K562 (cell line): ENCODE measurements at regions not wholly inside any gene's neighbourhood (a gene's known extent, or its start where the extent isn't known, plus 50 kb on each side); places are given as distances from the start of the nearest gene placed in this dataset.

Experiments
- ATAC-seq: fragments of 200-7000 bp; cut with Tn5 transposase; 3 replicates; pipeline ENCODE4 v1.9.1; 2020; ENCODE audit warnings: moderate library complexity
- BruUV-seq: library from RNA; stranded (reverse); fragments of 400-500 nt; replicated peaks from 2 replicates; lab custom pipeline; 2021; lab: Mats Ljungman, UMichigan
- CTCF ChIA-PET: fragments of 300-600 bp; formaldehyde crosslinking; extraction: SDS; loops from one replicate; lab custom pipeline; 2021; ENCODE audit warnings: low intra/inter-chr PET ratio; lab: Yijun Ruan, JAX
- POLR2A ChIA-PET: fragments of 300-600, 350-650 bp; sonication (Branson Sonifier 250); formaldehyde crosslinking; extraction: SDS; loops from one replicate; lab custom pipeline; 2021; ENCODE audit warnings: antibody characterized with exemption, inconsistent platforms; lab: Yijun Ruan, JAX
- DNase-seq, 4 experiments: peaks; one replicate each; pipeline versions ENCODE4 v3.0.0 to v3.0.0-alpha.2; 2011 to 2018; ENCODE audit warnings: low spot score in 3 of 4, mixed read lengths in 3 of 4; ENCODE audit errors: extremely low read depth in 1 of 4
- FAIRE-seq: peaks from 2 replicates; lab custom pipeline; 2011; peaks lifted over from hg19 to GRCh38; lab: Jason Lieb, UNC
- H2AFZ ChIP-seq: 2 replicates; pipeline ENCODE4 v1.6.0; 2011; ENCODE audit warnings: low read depth, low read length, control low read depth, inconsistent platforms
- H3K27ac ChIP-seq: fragments of 200-600 bp; 3 replicates; pipeline ENCODE4 v1.8.0; 2011; ENCODE audit warnings: low read depth, mild to moderate bottlenecking, control low read depth, inconsistent platforms, low read length, moderate library complexity, mixed read lengths; ENCODE audit errors: extremely low read depth
- H3K27me3 ChIP-seq, 2 experiments: fragments of 300-600 bp in 1 of 2; 2 replicates in 1 of 2; 3 replicates in 1 of 2; pipeline versions ENCODE4 v1.6.0 to v1.8.0; 2011; ENCODE audit warnings: inconsistent platforms in 2 of 2, low read length in 2 of 2, mild to moderate bottlenecking in 1 of 2, mixed read lengths in 1 of 2, moderate library complexity in 1 of 2; ENCODE audit not compliant: control insufficient read depth in 2 of 2, insufficient read depth in 2 of 2
- H3K36me3 ChIP-seq: fragments of 300-600 bp; 3 replicates; pipeline ENCODE4 v1.8.0; 2011; ENCODE audit warnings: mild to moderate bottlenecking, low read length, inconsistent platforms; ENCODE audit not compliant: control insufficient read depth, insufficient read depth
- H3K4me1 ChIP-seq, 2 experiments: fragments of 200-600 bp in 1 of 2; replicated peaks in 1 of 2; 2 replicates in 1 of 2; 3 replicates in 1 of 2; pipeline versions ENCODE4 v1.5.1 to v1.8.0; 2011; ENCODE audit warnings: inconsistent platforms in 2 of 2, low read length in 2 of 2, mild to moderate bottlenecking in 1 of 2, mixed read lengths in 1 of 2, moderate library complexity in 1 of 2; ENCODE audit not compliant: control insufficient read depth in 2 of 2, insufficient read depth in 2 of 2
- H3K4me2 ChIP-seq: 2 replicates; pipeline ENCODE4 v1.6.1; 2011; ENCODE audit warnings: low read length, control low read depth, inconsistent platforms, mixed read lengths; ENCODE audit not compliant: insufficient read depth
- H3K4me3 ChIP-seq: fragments of 200-600 bp; sonication (generic), shearing (Covaris generic); 2 replicates; pipeline ENCODE4 v1.5.1; 2016; ENCODE audit warnings: control low read depth, inconsistent platforms
- H3K79me2 ChIP-seq: fragments of 200-600 bp; 3 replicates; pipeline ENCODE4 v1.8.0; 2011; ENCODE audit warnings: low read length, inconsistent platforms; ENCODE audit not compliant: control insufficient read depth, insufficient read depth
- H3K9ac ChIP-seq, 2 experiments: 2 replicates each; pipeline versions ENCODE4 v1.6.0 to v1.6.1; 2011; ENCODE audit warnings: low read depth in 2 of 2, low read length in 2 of 2, control low read depth in 1 of 2, inconsistent platforms in 1 of 2, mild to moderate bottlenecking in 1 of 2, mixed read lengths in 1 of 2; ENCODE audit not compliant: insufficient read depth in 1 of 2
- H3K9me1 ChIP-seq: one replicate; pipeline ENCODE4 v1.6.0; 2011; ENCODE audit warnings: inconsistent platforms, mild to moderate bottlenecking, low read length, moderate library complexity; ENCODE audit not compliant: control insufficient read depth, insufficient read depth
- H3K9me3 ChIP-seq: replicated peaks from 2 replicates; pipeline ENCODE4 v1.5.1; 2011; ENCODE audit warnings: low read depth, low read length, inconsistent platforms; ENCODE audit not compliant: control insufficient read depth, insufficient read depth
- H4K20me1 ChIP-seq: replicated peaks from 2 replicates; pipeline ENCODE4 v1.6.1; 2011; ENCODE audit warnings: low read length, inconsistent platforms, mixed read lengths; ENCODE audit not compliant: control insufficient read depth, insufficient read depth
- BRCA1 ChIP-seq, 2 experiments: fragments of 450-650 bp in 1 of 2; sonication (generic) in 1 of 2; formaldehyde crosslinking in 1 of 2; IDR thresholded peaks; 2 replicates each; pipeline versions ENCODE4 v1.5.0 to v1.6.1; 2017 to 2020; ENCODE audit warnings: mild to moderate bottlenecking in 1 of 2, missing genetic modification reagents in 1 of 2
- E2F4 ChIP-seq: sonication (generic); formaldehyde crosslinking; IDR thresholded peaks from 2 replicates; pipeline ENCODE4 v1.8.0; 2022; ENCODE audit warnings: mild to moderate bottlenecking, low read depth, missing genetic modification reagents
- ELF1 ChIP-seq: fragments of 200-800 bp; sonication (Bioruptor generic); IDR thresholded peaks from 2 replicates; pipeline ENCODE4 v1.6.1; 2016; ENCODE audit warnings: missing genetic modification characterization, missing compliant biosample characterization
- KLF13 ChIP-seq: fragments of 450-650 bp; IDR thresholded peaks from 2 replicates; pipeline ENCODE4 v1.6.1; 2016; ENCODE audit warnings: missing genetic modification characterization, low read depth, mild to moderate bottlenecking, missing compliant biosample characterization, moderate library complexity, borderline replicate concordance
- NUFIP1 ChIP-seq: fragments of 450-650 bp; IDR thresholded peaks from 2 replicates; pipeline ENCODE4 v1.6.1; 2018; ENCODE audit not compliant: partially characterized antibody
- RBM17 ChIP-seq: fragments of 200-400 bp; formaldehyde crosslinking; IDR thresholded peaks from 2 replicates; pipeline ENCODE4 v1.6.1; 2017; ENCODE audit warnings: low read depth, mild to moderate bottlenecking, low read length, borderline replicate concordance
- RFX1 ChIP-seq: fragments of 450-650 bp; IDR thresholded peaks from 2 replicates; pipeline ENCODE4 v1.6.1; 2016; ENCODE audit warnings: mild to moderate bottlenecking, moderate library complexity
- RNF2 ChIP-seq: sonication (generic); IDR thresholded peaks from 2 replicates; pipeline ENCODE4 v1.6.1; 2016
- TSHZ1 ChIP-seq: fragments of 250-450 bp; sonication (Bioruptor Pico); IDR thresholded peaks from 2 replicates; pipeline ENCODE4 v1.4.0; 2020; ENCODE audit warnings: mild to moderate bottlenecking, moderate library complexity
- YY1 ChIP-seq, 3 experiments: IDR thresholded peaks; 2 replicates each; pipeline ENCODE4 v1.6.1; 2011; ENCODE audit warnings: low read length in 2 of 3, mild to moderate bottlenecking in 2 of 3, moderate library complexity in 2 of 3, borderline replicate concordance in 1 of 3, control low read depth in 1 of 3, low read depth in 1 of 3; ENCODE audit not compliant: insufficient read depth in 3 of 3, insufficient replicate concordance in 2 of 3, control insufficient read depth in 1 of 3, insufficient read length in 1 of 3; ENCODE audit errors: extremely low read depth in 1 of 3
- ZMIZ1 ChIP-seq, 2 experiments: fragments of 150-350 bp in 1 of 2; IDR thresholded peaks; 2 replicates each; pipeline ENCODE4 v1.6.1; 2012 to 2016; ENCODE audit warnings: low read depth in 2 of 2, low read length in 2 of 2, mild to moderate bottlenecking in 1 of 2, moderate library complexity in 1 of 2
- ZNF174 ChIP-seq: fragments of 250-450 bp; sonication (Bioruptor Pico); IDR thresholded peaks from 2 replicates; pipeline ENCODE4 v1.4.0; 2020; ENCODE audit warnings: mild to moderate bottlenecking
- ZNF184 ChIP-seq: sonication (generic); formaldehyde crosslinking; IDR thresholded peaks from 2 replicates; pipeline ENCODE4 v1.5.0; 2020; ENCODE audit warnings: missing genetic modification reagents
- WGBS: fragments of 100-300 bp; shearing (Covaris generic); methylation state at CpG from one replicate; pipeline ENCODE4 v1.1.6; 2016; ENCODE audit warnings: low coverage, mixed read lengths; ENCODE audit not compliant: insufficient coverage; ENCODE audit errors: missing lambda C conversion rate; 5-methylcytosine and 5-hydroxymethylcytosine counted together
- in situ Hi-C: fragments of 300-500 bp; cut with MboI; formaldehyde crosslinking; loops from 4 replicates; pipeline ENCODE4 v1.15.0; 2018; ENCODE audit warnings: inconsistent platforms, mixed read lengths
- intact Hi-C: fragments of 100-400 bp; cut with micrococcal nuclease; formaldehyde crosslinking; loops from 2 replicates; pipeline ENCODE4 v1.14.2; 2022

GRCh38 chr11:91822805-91823204 is 401.8 kb upstream of the FAT3 start:
- Histone ChIP-seq H4K20me1 (no peaks in the 10 kb centered on the region), H3K27me3 (no peaks in the 10 kb centered on the region), H3K36me3 (no peaks in the 10 kb centered on the region), H3K9ac (no peak overlapping the region; a peak in 1 of 4 replicates), H3K9me1 (no peaks in the 10 kb centered on the region), H3K4me3 (no peak overlapping the region), H3K79me2 (no peaks in the 10 kb centered on the region), H3K4me1 (peaks cover 0 to 6% of the 10 kb centered on the region in 2 experiments; a peak in 2 of 5 replicates), H2AFZ (peak overlapping the region; percentile 71), H3K9me3 (no peaks in the 10 kb centered on the region), H3K4me2 (peak overlapping the region; percentile 23; the same call in 1 of the 2 replicates), H3K27ac (peak overlapping the region; percentile 26; the same call in 2 of the 3 replicates)
- FAIRE-seq: no peak
- POLR2A ChIA-PET: interaction anchor here (0.6 kb wide), 1 partner anchor 225 kb away, joined by 3 read pairs; no protein-coding TSS in a partner anchor
- in situ Hi-C loops: no loop called here
- intact Hi-C loops: no loop called here
- peak in 2 of 4 experiments; percentile 22 to 44 for DNase-seq
- CTCF ChIA-PET: no interaction called here
- no TSS peak for BruUV-seq
- peak; percentile 80 for ATAC-seq
- 4% methylated on average over 8 of the region's 8 CpGs for WGBS
- TF ChIP-seq E2F4 (CRISPR knock-in tag) (no peak), ZNF174 (CRISPR knock-in tag) (no peak), TSHZ1 (no peak), NUFIP1 (no peak), RNF2 (no peak), ELF1 (no peak), BRCA1 (IDR thresholded peaks at IDR 0.05) (no peak), BRCA1 (CRISPR knock-in tag; IDR thresholded peaks at IDR 0.05) (no peak), YY1 (IDR thresholded peaks at IDR 0.05; ENCODE audit: borderline replicate concordance in 1 of 3, control insufficient read depth in 1 of 3, extremely low read depth in 1 of 3, insufficient read depth in 3 of 3, insufficient read length in 1 of 3, insufficient replicate concordance in 2 of 3, low read depth in 1 of 3, low read length in 2 of 3) (no peak), ZMIZ1 (IDR thresholded peaks at IDR 0.05; ENCODE audit: low read depth in 2 of 2, low read length in 2 of 2) (no peak), RBM17 (no peak), KLF13 (tag) (no peak), RFX1 (no peak), ZNF184 (CRISPR knock-in tag) (no peak)
